Stimulated activated CD4-positive, alpha-beta T cell treated with anti-CD3 and anti-CD28 coated beads, Interleukin-12 subunit alpha, Interleukin-12 subunit beta, amount 100 ng/mL, for 4 hours (primary cell): ENCODE measurements at regions not wholly inside any gene's neighbourhood (a gene's known extent, or its start where the extent isn't known, plus 50 kb on each side); places are given as distances from the start of the nearest gene placed in this dataset.
"Not testable (repeated sequence)": the region's sequence is repeated elsewhere in the genome, so short reads cannot be mapped to it uniquely, and the experiment has no call there.

Source experiments
- DNase-seq: peaks from one replicate; pipeline ENCODE4 v3.0.0-alpha.2; 2020

DNA sequence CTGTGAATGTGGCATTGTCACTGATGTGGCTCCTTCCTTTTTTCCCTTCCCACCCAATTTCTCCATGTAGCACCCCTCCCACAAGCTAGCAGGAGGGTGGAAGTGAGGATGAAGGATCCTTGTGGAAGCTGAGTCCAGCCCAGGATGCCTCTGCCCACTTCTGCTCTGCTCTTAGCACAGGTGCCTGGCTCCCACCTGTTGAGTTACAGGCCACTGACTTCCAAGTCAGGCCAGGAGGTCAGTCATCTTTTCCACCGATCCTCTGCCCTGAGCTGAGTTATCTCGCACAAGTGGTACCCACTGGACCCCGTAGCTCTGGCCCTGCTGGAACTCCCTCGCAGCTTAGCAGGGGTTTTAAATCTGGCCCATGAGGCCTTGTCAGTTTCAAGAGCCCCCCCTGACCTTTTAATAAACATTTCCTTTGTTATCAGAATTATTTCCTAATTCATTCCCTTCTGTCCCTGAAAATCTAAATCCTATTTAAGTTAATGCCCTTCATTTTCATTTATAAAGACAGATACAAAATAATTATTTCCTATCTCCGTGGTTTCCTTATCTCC lies 125.3 kb upstream of the CADM1 start:
- DNase-seq = no peak

DNA sequence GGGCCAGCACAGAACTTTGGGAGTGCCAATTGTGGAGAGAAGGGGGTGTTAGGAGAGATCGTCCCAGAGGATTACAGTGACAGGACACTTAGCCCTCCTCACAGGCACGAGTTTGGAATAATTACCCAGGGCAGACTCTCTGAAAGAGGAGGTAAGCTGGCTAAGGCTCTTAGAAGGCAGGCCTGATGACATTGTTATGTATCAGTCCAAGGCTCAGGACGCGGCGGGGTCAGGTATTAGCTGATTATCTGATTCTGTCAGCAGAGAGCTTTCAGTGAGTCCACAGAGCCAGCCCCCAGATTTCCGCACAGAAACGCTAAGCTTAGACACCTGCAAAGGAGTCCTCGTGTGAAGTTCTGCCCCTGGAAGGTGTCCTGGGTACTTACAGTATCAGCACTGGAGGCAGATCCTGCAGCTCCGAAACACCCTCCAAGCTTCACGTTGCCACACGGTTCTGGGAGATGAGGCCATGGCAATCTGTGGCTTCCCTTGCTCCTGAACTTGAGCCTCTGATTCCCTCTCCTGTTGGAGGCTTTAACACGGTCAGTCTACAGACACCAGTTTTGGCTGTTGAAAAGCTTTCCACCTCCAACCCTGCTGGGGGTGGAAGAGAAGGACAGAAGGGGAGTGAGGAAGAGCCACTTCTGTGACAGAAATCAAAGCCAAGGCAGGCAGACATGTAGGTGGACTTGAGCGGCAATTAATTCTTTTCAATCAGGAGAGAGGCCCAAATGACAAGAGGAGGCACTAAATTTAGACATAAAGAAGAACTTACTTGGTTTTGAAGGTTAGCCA lies 123.6 kb upstream of the CADM1 start:
- no peak for DNase-seq

DNA sequence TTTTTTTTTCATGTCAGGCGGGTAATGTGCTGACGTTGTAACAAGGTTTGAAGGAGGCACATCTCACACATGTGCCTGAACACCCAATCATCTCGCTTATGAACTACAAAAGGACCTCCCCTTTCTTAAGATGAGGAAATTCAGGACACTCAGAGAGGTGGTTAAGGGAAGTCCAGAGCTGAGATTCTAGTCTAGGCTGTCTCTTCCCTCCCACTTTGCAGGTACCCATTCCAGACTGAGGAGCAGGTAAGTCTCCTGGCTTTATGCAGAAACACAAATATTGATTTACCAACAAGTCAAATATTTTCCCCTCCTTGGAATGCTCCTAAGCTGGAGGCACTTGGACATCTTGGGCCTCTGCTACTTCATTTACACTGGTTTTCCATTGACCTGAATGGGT lies 122.9 kb upstream of the CADM1 start:
- DNase-seq = no peak

DNA sequence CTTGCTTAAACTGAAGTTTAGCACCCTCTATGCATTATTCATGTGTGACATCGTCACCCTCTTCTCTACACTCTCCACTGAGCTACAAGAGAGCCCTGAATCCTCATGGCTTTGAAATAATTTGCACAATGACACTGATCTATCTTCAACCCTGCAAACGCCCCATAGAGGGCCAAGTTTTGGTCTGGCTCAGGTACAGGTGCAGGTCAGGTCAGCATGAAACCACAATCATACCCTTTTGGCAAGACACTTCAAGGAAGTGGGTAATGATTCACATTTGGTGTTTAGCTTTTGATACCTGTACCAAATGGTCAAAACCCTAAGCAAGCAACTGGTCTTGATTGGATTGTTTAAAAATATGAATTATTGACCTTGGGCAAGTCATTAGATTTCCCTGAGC lies 122.2 kb upstream of the CADM1 start:
- no peak for DNase-seq

DNA sequence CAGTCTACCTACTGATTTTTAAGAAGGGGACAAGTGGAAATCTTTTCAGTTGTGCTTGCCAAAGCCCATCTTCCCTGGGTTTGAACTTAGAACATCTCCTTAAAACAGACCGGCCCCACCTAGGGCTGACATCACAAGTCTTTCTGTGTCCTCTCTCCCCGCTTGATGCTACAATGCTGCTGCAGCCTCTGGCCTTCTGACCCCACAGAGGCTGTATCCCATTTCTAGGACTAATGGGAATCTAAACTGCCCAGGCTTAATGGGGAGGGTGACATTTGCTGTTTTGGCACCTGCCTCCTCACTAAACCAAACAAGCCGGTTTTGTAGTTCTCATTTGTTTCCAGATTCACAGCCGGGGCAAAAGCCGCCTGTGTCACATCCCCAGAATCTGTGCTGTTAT lies 121.3 kb upstream of the CADM1 start:
- no peak for DNase-seq

DNA sequence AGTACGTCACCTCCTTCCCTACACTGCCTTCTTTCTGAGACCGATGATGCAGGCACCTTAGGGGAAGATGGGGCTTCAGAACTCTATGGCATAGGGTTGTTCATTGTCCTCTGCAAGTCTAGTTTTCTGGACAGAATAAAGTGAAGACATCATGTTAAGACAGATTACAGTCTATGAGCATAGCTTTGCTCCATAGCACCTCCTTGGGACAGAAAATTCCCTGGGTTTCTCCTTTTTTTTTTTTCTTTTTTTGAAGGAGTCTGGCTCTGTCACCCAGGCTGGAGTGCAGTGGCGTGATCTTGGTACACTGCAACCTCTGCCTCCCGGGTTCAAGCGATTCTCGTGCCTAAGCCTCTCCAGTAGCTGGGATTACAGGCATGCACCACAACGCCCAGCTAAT lies 119.8 kb upstream of the CADM1 start:
- no peak for DNase-seq

DNA sequence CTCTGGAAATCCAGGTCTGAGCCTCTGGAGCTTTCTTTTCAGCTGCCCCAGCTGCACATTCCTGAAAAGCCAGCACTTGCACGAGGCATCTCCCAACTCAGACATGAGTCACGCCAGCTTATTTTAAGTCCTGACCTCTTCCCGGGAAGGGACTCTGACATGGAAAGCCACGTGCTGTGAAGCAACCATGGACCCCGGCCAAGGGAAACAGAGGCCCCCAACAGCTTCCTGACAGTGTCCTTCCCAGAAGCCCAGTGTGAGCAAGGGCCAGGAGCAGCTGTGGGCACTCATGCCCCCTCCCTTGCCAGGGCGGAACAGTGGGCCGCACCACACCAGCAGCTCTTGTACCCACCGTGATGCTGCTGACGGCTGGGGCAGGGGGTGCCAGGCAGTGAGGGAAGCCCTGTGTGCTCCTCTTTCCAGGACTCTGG lies 118.8 kb upstream of the CADM1 start:
- no peak for DNase-seq

DNA sequence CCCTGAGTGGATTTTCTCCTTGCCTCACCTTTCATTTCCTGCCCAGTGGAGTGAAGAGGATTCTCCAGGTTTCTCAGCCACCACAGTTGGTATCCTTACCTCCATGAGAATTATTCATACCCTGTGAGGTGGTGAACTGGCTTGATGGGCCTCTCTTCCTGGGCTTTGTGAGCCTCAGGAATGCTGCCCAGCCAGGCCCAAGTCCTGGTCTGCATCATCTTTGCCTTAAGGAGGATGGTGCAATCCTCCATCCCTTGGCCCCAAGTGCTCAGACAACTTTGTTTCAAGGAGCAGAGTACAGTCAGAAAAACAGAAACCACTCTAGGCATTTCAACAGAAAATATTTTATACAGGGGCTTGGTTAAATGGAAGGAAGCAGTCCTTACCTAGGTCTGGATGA lies 114.2 kb upstream of the CADM1 start:
- DNase-seq = no peak

DNA sequence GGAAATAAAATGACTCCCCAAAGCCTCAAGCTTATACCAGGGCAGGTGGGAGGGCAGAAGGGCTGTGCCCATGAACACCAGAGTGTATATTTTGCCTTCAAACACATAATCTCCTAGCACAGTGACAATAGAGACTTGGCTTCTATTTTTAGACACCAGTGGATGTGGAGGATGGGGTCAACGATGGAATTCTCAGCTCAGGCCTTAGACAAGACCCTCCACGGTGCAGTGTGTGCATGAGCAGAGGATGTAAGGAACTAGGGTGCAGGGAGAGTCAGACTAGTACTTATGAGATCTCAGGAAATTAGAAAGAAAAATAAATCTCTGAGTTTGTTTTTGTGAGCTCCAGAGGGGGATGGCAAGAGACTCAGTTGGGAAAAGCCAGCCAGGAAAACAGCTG lies 113.6 kb upstream of the CADM1 start:
- no peak for DNase-seq

DNA sequence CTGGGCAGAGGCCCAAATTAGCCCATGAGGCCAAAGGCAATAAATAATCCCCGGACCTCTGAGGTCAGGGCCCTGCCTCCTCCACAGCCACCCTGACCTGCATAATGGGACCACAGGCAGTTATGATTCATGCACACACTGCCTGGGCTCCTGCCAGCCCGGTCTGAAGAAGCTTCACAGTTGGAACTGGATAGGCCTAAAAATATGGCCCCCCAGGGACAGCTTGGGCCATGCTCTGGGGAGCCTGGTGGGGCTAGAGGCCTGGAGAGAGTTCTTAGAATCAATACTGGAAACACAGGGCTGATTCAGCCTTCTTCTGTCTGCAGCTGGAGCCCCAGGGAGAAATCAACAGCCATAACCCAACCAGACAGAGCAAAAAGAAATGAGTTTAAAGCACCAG lies 112.8 kb upstream of the CADM1 start:
- no peak for DNase-seq

DNA sequence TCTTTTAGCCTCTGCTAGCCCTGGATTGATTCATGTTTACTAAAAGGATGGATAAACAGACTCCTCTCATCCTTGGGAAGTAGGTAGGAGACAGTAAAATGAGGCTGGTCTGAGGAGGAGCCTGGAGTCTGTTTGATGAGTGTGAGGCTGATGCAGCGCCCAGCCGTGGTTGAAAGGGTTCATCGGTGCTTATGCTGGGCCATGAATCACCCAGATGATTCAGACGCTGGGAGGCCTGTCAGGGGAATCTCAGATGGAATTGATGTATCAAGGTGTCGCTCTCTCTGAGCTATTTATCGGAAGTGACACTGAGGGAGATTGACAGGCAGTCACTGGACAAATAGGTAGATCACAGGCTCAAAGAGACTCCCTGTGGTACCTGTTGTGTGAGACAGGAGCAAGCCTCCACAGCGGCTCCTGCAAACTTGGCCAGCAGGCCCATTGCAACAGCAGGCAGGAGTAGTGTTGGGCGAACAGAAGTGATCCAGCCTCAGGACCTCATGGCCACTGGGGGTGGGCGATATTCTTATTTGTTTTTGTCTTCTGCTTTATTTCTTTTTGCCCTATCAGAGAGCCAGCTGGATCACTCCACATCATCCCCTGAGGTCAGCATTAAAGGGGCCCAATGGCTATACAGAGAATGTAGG lies 109.9 kb upstream of the CADM1 start:
- no peak for DNase-seq

DNA sequence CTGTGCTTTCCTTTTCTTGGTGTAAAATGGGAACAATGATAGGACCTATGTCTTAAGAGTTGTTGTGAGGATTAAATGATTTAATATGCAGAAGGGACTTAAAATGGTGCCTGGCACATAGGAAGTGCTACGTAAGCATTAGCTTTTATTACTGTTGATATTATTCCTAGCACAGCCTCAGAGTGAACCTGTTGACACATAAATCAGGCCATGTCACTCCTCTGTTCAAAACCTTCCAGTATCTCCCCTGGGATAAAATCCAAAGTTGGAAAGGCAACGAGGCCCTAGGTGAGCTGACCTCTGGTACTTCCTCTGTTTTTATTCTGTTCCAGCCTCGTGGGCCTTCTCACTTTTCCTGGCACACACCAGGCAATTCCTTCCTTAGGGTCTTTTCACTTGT lies 108.8 kb upstream of the CADM1 start:
- no peak for DNase-seq

DNA sequence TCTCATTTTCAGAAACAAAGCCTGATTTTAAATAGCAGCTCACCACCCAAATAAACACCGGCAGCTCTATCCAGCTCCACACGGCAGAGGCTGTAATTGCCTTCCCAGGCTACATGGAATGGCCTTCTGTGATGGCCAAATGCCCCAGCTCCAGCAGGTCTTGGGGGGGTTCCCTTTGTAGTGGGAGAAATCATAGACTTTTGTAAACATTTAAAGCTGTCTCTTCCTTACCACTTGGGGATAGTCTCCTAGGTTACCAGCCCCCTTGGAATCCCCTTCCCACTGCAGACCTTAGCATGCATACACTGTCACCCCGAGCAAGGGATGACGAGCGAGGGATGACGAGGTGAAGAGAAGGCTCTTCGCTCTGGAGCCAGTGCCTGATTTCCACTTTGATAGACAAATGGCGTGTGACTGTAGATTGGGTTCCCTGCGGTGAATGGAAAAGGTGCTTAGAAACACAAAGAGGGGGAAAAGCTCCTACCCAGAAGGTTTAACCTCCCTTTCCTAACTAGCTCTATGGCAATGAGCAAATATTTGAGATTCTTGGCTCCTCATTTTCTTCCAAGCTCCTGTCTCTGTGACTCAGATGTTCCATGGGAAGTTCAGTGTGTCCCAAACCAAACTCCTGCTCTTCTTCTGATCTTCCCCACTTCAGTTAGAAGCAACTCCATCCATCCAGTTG lies 108.0 kb upstream of the CADM1 start:
- no peak for DNase-seq

DNA sequence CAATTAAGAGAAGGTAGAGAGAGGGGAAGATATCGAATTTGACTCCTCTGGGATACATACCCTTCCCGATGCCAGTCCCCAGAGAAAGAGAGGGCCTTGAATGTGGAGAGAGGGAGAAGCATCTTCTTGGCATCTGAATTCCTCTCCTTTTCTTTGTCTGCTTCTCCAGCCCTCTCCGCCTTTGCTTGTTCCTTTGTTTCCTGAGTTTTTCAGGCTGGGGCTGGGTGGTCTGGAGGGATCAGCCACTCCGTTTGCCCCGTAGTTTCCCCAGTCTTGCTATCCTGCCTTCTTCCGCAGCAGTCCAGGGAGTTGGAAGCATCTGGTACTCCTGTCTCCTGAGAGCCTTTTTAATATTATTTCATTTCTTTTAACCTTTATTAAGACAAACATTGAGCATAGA lies 107.1 kb upstream of the CADM1 start:
- no peak for DNase-seq

DNA sequence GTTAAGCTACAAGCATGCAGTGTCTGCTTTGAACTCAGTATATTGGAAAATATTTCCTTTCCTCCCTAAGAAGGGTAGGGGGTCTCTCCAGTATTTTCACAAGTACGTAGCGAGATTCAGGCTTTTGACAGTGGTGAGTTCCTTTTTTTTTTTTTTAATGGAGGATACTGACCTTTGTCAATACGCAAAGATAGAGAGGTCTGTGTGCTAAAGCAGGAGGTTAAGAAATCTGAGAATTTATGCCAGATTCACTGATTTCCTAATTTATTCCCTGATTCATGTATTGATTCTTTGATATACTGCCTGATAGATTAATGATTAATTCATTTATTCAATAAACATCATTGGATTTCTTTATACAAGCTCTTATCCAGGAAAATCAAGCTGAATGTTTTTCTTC lies 106.7 kb upstream of the CADM1 start:
- no peak for DNase-seq

DNA sequence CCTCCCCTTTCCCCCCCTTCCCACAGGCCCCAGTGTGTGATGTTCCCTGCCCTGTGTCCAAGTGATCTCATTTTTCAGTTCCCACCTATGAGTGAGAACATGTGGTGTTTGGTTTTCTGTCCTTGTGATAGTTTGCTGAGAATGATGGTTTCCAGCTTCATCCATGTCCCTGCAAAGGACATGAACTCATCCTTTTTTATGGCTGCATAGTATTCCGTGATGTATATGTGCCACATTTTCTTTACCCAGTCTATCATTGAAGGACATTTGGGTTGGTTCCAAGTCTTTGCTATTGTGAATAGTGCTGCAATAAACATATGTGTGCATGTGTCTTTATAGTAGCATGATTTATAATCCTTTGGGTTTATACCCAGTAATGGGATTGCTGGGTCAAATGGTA lies 106.0 kb upstream of the CADM1 start:
- DNase-seq = not testable (repeated sequence)

DNA sequence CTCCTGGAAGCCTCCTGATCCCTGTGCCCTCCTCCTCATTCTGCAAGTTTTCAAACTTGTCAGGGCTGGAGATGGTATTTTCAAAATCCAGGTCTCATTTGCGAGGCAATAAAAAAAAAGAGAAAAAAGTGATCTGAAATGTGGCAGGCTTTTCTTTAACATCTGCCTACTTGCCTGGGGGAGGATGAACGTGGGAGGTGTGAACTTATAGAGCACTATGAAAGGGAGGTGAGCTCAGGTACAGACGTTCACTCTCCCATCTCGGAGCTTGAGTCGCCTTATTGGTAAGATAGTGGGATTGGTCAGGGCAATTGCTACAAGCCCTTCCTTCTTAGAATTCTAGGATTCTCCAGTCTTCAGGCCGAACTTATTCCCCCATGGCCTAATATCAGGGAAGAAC lies 104.8 kb upstream of the CADM1 start:
- DNase-seq = no peak

DNA sequence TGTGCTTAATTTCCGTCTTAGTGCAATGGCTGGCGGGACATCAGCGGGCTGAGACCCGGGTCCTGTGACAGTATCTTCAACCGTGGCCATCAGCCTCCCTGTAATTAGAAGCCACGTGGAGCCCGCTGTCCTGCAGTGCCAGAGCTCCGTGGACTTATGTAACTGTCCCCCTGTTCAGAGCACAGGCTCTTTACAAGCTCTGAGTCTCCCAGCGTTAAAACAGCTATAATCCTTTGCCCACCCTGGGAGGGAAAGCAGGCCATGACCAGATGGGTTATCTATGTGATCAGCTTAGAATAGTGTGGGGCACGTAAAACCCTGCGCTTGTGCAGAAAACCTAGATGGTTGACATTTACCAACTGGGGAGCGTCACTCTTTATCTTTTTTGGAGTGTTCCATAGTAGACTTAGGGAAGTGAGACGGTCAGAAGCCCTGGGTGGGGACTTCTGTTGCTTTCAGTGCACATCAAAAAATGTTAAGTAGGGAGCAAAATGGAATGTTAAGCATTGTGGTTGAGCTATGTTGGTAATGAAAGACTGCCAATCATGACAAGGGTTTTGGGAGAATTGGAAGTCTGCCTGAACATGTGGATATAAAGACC lies 103.5 kb upstream of the CADM1 start:
- no peak for DNase-seq

DNA sequence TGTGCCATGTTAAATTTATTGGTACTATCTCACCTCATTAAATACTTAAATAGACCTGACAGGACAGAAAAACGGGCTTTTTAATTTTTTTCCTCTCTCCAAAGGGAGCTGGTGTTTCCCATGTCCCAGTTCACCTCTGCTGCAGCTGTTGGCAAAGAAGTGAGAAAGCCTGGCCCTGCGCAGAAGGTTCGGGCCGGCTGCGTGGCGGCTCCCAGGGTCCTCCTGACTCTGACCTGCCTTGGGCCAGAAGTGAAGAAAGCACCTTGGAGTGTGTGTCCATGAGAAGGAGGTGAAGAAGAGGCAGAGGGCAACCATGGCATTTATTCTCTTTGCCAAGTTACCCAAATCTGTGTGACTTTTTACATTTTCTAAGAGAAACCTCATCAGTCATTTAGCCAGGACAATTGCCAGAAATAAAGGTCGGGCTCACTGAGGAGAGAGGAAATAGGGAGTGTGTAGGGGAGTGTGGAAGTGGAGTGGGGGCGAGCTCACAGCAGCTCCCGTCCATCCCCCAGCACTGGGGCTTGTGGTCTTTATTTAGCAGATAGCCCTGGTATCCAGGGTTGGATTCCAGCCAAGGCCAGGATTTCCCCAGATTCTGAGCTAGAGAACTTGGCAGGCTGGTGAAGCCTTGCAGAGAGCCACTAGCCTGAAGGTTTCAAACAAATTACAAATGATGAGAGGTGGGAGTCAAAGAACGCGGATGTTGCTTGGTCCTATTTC lies 102.4 kb upstream of the CADM1 start:
- no peak for DNase-seq

DNA sequence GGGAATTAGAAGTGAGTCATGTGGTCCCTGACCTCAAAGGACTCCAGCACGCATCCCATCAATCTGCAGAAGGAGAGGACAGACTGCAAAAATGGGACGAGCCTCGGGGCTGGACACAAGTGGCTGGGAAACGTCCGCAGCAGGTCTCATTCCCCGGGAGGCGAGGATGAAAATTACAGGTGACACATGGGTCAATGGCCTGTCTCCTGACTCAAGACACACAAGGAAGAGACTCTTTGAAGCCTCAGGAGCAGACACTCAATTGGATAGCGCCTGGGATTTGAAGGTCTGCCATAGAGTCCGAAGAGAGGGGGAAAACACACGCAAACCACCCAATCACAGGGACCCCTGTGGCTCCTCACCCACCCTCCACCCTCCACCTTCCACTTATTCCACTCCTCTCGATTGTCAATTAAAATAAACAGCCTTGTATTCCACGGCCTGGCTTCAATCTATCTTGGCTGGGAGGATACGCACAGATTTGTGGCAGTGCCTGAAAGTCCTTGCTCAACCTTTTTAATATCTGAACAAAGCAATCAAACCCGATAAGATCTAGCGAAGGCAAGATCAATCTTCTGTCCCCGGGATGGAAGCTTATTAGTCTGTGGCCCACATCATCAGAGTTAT lies 101.8 kb upstream of the CADM1 start:
- no peak for DNase-seq

DNA sequence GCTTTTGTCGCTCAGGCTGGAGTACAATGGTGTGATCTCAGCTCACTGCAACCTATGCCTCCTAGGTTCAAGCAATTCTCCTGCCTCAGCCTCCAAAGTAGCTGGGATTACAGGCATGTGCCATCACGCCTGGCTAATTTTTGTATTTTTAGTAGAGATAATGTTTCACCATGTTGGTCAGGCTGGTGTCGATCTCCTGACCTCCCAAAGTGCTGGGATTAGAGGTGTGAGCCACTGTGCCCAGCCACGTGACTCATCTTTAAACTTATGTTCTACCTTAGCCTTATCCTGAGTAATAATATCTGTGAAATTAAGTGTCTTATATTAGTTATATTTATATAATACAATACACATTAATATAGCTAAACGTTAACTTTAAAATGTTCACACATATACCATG lies 101.2 kb upstream of the CADM1 start:
- DNase-seq = not testable (repeated sequence)

DNA sequence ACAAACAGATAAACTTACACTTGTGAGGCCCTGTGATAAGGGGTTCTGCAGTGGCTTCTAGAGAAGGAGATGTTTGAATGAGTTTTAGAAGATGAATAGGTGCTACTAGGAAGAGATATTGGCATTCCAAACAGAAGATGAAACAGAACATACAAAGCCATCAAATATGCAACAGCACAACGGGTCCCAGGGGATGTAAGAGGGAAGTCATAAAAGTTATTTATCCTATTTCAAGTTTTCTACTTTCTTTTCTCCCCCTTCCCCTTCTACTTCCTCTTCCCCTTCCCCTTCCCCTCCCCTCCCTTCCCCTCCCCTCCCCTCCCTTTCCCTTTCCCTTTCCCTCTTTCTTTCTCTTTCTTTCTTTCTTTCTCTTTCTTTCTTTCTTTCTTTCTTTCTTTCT lies 94.9 kb upstream of the CADM1 start:
- no peak for DNase-seq
